HG03095 (cell line): ENCODE measurements at regions not wholly inside any gene's neighbourhood (a gene's known extent, or its start where the extent isn't known, plus 50 kb on each side); places are given as distances from the start of the nearest gene placed in this dataset.
"Not testable (repeated sequence)": the region's sequence is repeated elsewhere in the genome, so short reads cannot be mapped to it uniquely, and the experiment has no call there.

Source experiments
- ATAC-seq: cut with Tn5 transposase; IDR thresholded peaks from one replicate; pipeline ENCODE4 v1.9.1; 2021; ENCODE audit warnings: moderate library complexity; ENCODE audit not compliant: unreplicated experiment

GRCh38 chr6:104676679-104677078 is 183.0 kb downstream of the HACE1 start:
- not testable (repeated sequence) for ATAC-seq

GRCh38 chr6:104675161-104675560 is 184.6 kb downstream of the HACE1 start:
- not testable (repeated sequence) for ATAC-seq

- ATAC-seq, result not testable (repeated sequence)
Observed at GRCh38 chr6:104673078-104673477, 186.6 kb downstream of the HACE1 start.

- not testable (repeated sequence) for ATAC-seq
Observed at GRCh38 chr6:104671591-104671891, 188.2 kb downstream of the HACE1 start.

GRCh38 chr6:104670834-104671590 is 188.7 kb downstream of the HACE1 start:
- ATAC-seq, result not testable (repeated sequence)

GRCh38 chr6:104669483-104669882 is 190.2 kb downstream of the HACE1 start:
- ATAC-seq, result no peak

- ATAC-seq, result no peak
Observed at GRCh38 chr6:104656235-104656634, 203.5 kb downstream of the HACE1 start.

- ATAC-seq, result no peak
Observed at GRCh38 chr6:104653781-104654180, 205.9 kb downstream of the HACE1 start.

- ATAC-seq, result no peak
Observed at GRCh38 chr6:104648347-104648746, 211.4 kb downstream of the HACE1 start.

- no peak for ATAC-seq
Observed at GRCh38 chr6:104644848-104645247, 214.9 kb downstream of the HACE1 start.

- ATAC-seq, result no peak
Observed at GRCh38 chr6:104642871-104643270, 216.8 kb downstream of the HACE1 start.

GRCh38 chr6:104640761-104641160 is 219.0 kb downstream of the HACE1 start:
- ATAC-seq, result no peak

- ATAC-seq, result no peak
Observed at GRCh38 chr6:104640150-104640700, 219.5 kb downstream of the HACE1 start.

GRCh38 chr6:104639668-104640067 is 220.1 kb downstream of the HACE1 start:
- ATAC-seq, result peak; percentile 95

GRCh38 chr6:104638841-104639290 is 220.9 kb downstream of the HACE1 start:
- ATAC-seq, result no peak

GRCh38 chr6:104633125-104633524 is 226.6 kb downstream of the HACE1 start:
- ATAC-seq, result no peak

GRCh38 chr6:104632588-104632987 is 227.1 kb downstream of the HACE1 start:
- ATAC-seq, result no peak

GRCh38 chr6:104630955-104631354 is 228.8 kb downstream of the HACE1 start:
- no peak for ATAC-seq

GRCh38 chr6:104630522-104630921 is 229.2 kb downstream of the HACE1 start:
- no peak for ATAC-seq

- ATAC-seq, result no peak
Observed at GRCh38 chr6:104629826-104630225, 229.9 kb downstream of the HACE1 start.

- no peak for ATAC-seq
Observed at GRCh38 chr6:104625536-104625935, 234.2 kb downstream of the HACE1 start.

GRCh38 chr6:104623052-104623690 is 236.5 kb downstream of the HACE1 start:
- no peak for ATAC-seq
